Astrocyte of the spinal cord (primary cell): ENCODE measurements at regions not wholly inside any gene's neighbourhood (a gene's known extent, or its start where the extent isn't known, plus 50 kb on each side); places are given as distances from the start of the nearest gene placed in this dataset.
A peak's percentile ranks its signal among the peaks of the same experiment; 100 is the strongest.

ENCODE experiments used
- DNase-seq: peaks from one replicate; pipeline ENCODE4 v3.0.0; 2011; ENCODE audit warnings: low read depth, low spot score
- H3K4me3 ChIP-seq: 2 replicates; pipeline ENCODE4 v1.5.1; 2011; ENCODE audit warnings: low read depth, mild to moderate bottlenecking, low read length, moderate library complexity
- CTCF ChIP-seq: IDR thresholded peaks from 2 replicates; pipeline ENCODE4 v1.5.1; 2012; ENCODE audit warnings: low read depth, mild to moderate bottlenecking, low read length, inconsistent platforms
- in situ Hi-C: cut with HindIII; loops from 2 replicates; pipeline ENCODE4 v1.10.0; 2017; ENCODE audit warnings: low sequenced_read_pairs

- no peak overlapping the region for H3K4me3 ChIP-seq
- DNase-seq, result no peak
- in situ Hi-C loops, result no loop called here
- TF ChIP-seq CTCF, result peak; percentile 67
These were observed 153.4 kb upstream of the POU5F2 start for GRCh38 chr5:93894601-93895354.

GRCh38 chr5:93893075-93893474 is 151.7 kb upstream of the POU5F2 start:
- in situ Hi-C loops, result no loop called here
- TF ChIP-seq CTCF, result no peak
- DNase-seq, result no peak

GRCh38 chr5:93892481-93892880 is 151.1 kb upstream of the POU5F2 start:
- no peak for TF ChIP-seq CTCF
- DNase-seq, result no peak
- H3K4me3 ChIP-seq, result no peak overlapping the region
- in situ Hi-C loops, result no loop called here

More at GRCh38 chr5:93893075-93893474, 151.7 kb upstream of the POU5F2 start:
- H3K4me3 ChIP-seq, result no peak overlapping the region

GRCh38 chr5:93891491-93892480 is 150.4 kb upstream of the POU5F2 start:
- TF ChIP-seq CTCF, result no peak
- DNase-seq, result no peak
- in situ Hi-C loops, result no loop called here
- H3K4me3 ChIP-seq, result no peak overlapping the region

- TF ChIP-seq CTCF, result no peak
- in situ Hi-C loops, result no loop called here
- H3K4me3 ChIP-seq, result no peak overlapping the region
- no peak for DNase-seq
These were observed 149.3 kb upstream of the POU5F2 start for GRCh38 chr5:93890657-93891056.

GRCh38 chr5:93887678-93888077 is 146.3 kb upstream of the POU5F2 start:
- no peak overlapping the region for H3K4me3 ChIP-seq
- DNase-seq, result no peak
- in situ Hi-C loops, result no loop called here
- TF ChIP-seq CTCF, result no peak
